ENCODE measurements at regions not wholly inside any gene's neighbourhood (a gene's known extent, or its start where the extent isn't known, plus 50 kb on each side); places are given as distances from the start of the nearest gene placed in this dataset.

DNA sequence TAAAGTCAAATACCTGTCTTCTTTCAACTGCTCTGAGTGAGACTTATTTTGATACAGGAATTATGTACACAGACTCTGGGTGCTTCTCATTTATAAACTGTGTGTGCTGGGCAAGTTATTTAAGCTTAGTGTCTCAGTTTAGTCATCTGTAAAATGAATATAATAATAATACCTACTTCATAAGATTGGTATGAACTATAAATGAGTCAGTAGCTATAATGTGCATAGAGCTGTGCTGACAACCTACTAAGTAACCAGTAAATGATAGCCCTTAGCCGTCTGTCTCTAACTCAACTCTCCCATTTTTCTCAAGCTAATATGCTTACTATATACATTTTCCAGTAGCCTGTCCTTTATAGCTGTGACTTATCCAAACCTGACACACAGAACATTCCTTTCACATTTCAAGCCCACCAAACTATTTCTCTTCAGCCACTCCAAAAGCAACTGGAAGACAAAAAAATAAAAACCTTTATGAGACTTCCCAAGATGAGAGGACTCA is 319.8 kb downstream of the ETAA1 start (continued):
- no peak for TF ChIP-seq EZH2 (IDR thresholded peaks at IDR 0.05)

DNA sequence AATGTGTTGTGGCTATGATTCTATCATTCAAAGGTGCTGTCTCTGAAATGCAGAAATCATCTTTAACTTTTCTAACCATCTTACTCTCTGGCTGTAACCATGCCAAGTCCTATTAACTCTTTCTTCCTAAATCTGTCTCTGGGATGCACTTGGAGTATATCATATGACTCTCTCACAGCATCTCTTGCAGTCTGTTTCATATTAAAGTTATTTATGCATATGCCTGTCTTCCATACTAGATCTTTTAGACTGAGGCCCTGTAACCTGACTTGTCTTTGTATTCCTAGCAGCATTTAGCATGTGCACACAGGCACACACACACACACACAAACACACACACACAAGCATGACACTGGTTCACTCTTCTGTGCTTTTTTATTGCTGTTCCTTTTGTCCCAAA is 320.6 kb downstream of the ETAA1 start:
- no TSS peak for BruUV-seq (replicated peaks)
- no peak overlapping the region for H2AFZ ChIP-seq (ENCODE audit: low read depth, low read length, poor library complexity, severe bottlenecking)
- TF ChIP-seq CTCF (IDR thresholded peaks at IDR 0.05 in 2 of 3, conservative IDR thresholded peaks at IDR 0.05 in 1 of 3; ENCODE audit: borderline replicate concordance in 1 of 3, insufficient read depth in 1 of 3, low read depth in 2 of 3, low read length in 2 of 3) (no peak), REST (IDR thresholded peaks at IDR 0.05; ENCODE audit: low read depth) (no peak), ZNF274 (IDR thresholded peaks at IDR 0.05; ENCODE audit: low read depth, low read length) (no peak), CBX3 (IDR thresholded peaks at IDR 0.05; ENCODE audit: low read depth) (no peak), SIN3A (IDR thresholded peaks at IDR 0.05; ENCODE audit: low read depth) (no peak), RAD21 (IDR thresholded peaks at IDR 0.05; ENCODE audit: low read depth) (no peak), JUND (IDR thresholded peaks at IDR 0.05) (no peak)
- H3K4me3 ChIP-seq (replicated peaks in 1 of 2; ENCODE audit: low read depth in 1 of 2, low read length in 2 of 2) = no peak overlapping the region
- no peak overlapping the region for H3K27ac ChIP-seq (ENCODE audit: low read depth, low read length)
- no peaks in the 10 kb centered on the region for H3K4me1 ChIP-seq (ENCODE audit: control insufficient read depth in 1 of 2, insufficient read depth in 2 of 2, low read length in 2 of 2)
- ChIA-PET POLR2A (no interaction called here), RAD21 (ENCODE audit: low non-redundant PET in 1 of 2, low total read pairs in 2 of 2, uncharacterized antibody in 2 of 2, unreplicated experiment in 2 of 2) (no interaction called here), CTCF (no interaction called here)
- no peak overlapping the region for H3K9ac ChIP-seq (ENCODE audit: low read length)
- ATAC-seq = no peak
- H3K79me2 ChIP-seq (ENCODE audit: insufficient read depth, low read length) = no peaks in the 10 kb centered on the region
- DNase-seq (ENCODE audit: low read depth, low spot score) = no peak
- no peaks in the 10 kb centered on the region for H3K36me3 ChIP-seq (ENCODE audit: control insufficient read depth in 1 of 2, insufficient read depth in 2 of 2, low read length in 2 of 2)
- no peaks in the 10 kb centered on the region for H4K20me1 ChIP-seq (ENCODE audit: insufficient read depth)
- H3K9me3 ChIP-seq (ENCODE audit: control insufficient read depth in 1 of 2, insufficient read depth in 1 of 2, low read depth in 1 of 2, low read length in 2 of 2) = no peaks in the 10 kb centered on the region
- peaks cover 21% of the 10 kb centered on the region for H3K27me3 ChIP-seq (ENCODE audit: insufficient read depth, low read length)
- H3K4me2 ChIP-seq (ENCODE audit: low read length) = no peak overlapping the region
- intact Hi-C loops (cut with micrococcal nuclease) = no loop called here
- H3K9me2 ChIP-seq (ENCODE audit: insufficient read depth) = no peaks in the 10 kb centered on the region

All from HCT116 (cell line).